ENCODE measurements at regions not wholly inside any gene's neighbourhood (a gene's known extent, or its start where the extent isn't known, plus 50 kb on each side); places are given as distances from the start of the nearest gene placed in this dataset.
"Not testable (repeated sequence)": the region's sequence is repeated elsewhere in the genome, so short reads cannot be mapped to it uniquely, and the experiment has no call there.

DNA sequence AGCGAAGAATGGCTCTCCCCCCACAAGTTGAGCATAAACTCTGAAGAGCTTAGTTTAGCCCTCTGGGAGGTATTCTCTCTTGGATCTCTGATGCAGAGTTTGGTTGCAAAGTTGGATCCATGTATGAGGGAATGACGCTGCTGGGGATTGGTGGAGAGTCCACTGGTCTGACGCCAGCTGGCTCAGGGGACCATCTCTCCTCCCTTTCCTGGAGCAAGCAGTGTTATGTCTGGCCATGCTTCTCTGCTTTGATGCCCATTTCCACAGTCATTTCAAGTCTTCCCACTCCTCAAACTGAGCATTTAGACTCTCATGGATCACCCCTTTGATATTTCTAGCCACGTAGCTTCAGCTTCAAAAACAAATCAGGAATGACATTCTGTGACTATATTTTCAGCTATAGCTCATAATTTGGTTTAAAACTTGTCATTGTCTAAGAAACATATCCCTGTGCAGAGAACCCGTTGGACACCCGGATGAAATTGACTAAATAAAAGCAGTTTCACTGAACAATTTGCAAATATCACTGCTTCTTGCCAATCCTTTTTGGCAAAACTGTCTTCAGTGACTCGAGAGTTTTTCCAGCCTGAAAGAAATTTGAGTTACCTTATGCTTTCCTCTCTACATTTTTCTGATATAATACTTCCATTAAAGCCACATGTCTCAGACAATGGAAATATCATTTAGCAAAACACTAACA, 193.4 kb upstream of the CDH11 start:
- DNase-seq (ENCODE audit: low spot score in 2 of 2) = no peak
- no peaks in the 10 kb centered on the region for H3K9me3 Mint-ChIP-seq
- no peaks in the 10 kb centered on the region for H3K27me3 Mint-ChIP-seq
- H3K4me3 Mint-ChIP-seq = no peak overlapping the region
- no peaks in the 10 kb centered on the region for H3K36me3 Mint-ChIP-seq
- no peak for ATAC-seq (ENCODE audit: low read depth)
- no peaks in the 10 kb centered on the region for H3K4me1 Mint-ChIP-seq
- H3K27ac Mint-ChIP-seq = no peak overlapping the region

DNA sequence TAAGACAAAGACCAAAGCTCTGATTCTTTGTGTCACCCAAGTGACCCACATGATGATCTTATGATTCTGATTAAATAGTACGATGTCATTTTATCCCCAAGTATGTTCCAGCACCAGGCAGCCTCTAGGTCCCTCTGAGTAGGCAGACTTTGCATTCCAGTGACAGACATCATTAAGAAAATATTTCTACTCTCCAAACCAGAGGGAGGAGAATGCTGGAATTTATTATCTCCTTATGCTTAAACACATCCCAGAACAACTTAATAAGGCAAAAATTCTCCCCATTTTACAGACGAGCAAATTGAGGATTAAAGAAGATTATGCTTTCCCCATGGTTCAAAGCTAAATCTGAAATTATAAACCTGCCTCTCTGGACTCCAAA, 192.8 kb upstream of the CDH11 start:
- DNase-seq (ENCODE audit: low spot score in 2 of 2) = no peak
- Mint-ChIP-seq H3K4me3 (no peak overlapping the region), H3K27ac (no peak overlapping the region), H3K27me3 (no peaks in the 10 kb centered on the region), H3K9me3 (no peaks in the 10 kb centered on the region), H3K4me1 (no peaks in the 10 kb centered on the region), H3K36me3 (no peaks in the 10 kb centered on the region)
- ATAC-seq (ENCODE audit: low read depth) = no peak

DNA sequence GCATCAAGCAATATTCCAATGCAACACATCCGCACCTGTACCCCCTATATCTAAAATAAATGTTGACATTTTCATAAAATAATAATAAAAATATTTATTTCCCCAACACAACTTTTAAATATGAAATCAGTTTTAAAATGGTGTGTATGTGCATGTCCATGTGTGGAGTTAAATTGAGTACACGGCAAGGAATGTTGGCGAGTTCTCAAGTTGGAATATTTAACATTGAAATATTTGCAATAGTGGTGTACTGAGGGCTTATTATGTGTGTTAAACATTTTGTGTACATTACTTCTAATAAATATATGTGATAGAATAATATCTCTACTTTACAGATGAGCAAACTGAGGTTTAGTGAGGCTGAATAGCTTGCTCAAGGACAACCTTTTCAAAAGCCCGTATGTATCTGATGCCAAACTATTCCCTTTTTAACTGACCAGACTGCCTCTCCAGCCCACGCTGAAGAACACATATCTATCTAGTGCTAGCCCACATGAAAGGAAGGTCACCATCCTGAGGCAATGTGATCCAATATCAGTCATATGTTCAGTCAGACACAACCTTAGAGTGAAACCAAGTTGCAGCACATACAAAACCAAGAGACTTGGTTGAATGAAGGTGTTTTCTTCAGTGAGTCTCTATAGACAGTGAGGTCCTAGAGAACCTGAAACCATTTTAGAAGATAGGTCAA, 192.2 kb upstream of the CDH11 start:
- H3K9me3 Mint-ChIP-seq = no peaks in the 10 kb centered on the region
- no peaks in the 10 kb centered on the region for H3K36me3 Mint-ChIP-seq
- H3K4me3 Mint-ChIP-seq = no peak overlapping the region
- no peak overlapping the region for H3K27ac Mint-ChIP-seq
- no peaks in the 10 kb centered on the region for H3K4me1 Mint-ChIP-seq
- ATAC-seq (ENCODE audit: low read depth) (no peak), DNase-seq (ENCODE audit: low spot score in 2 of 2) (no peak)
- H3K27me3 Mint-ChIP-seq = no peaks in the 10 kb centered on the region

DNA sequence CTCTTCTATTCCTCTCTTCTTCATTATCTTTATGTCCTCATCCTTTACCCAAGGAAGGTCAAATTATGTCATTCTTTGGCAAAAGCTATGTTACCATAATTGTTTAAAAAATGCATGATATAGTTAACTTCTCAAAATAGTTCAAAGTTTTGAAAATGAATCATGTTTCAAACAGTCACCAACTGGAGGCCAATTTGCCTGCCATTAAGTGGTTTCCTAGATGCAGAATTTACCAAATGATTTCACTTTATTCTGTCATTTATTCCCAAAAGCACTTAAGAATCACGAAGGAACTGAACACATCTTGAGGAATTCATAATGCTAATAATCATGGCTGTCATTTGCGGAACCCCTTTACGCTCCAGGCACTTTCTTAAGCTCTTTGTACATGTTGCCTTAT, 190.9 kb upstream of the CDH11 start:
- no peak for ATAC-seq (ENCODE audit: low read depth)
- no peak for DNase-seq (ENCODE audit: low spot score in 2 of 2)
- H3K4me1 Mint-ChIP-seq = no peaks in the 10 kb centered on the region
- H3K4me3 Mint-ChIP-seq = no peak overlapping the region
- no peaks in the 10 kb centered on the region for H3K9me3 Mint-ChIP-seq
- no peaks in the 10 kb centered on the region for H3K36me3 Mint-ChIP-seq
- H3K27me3 Mint-ChIP-seq = no peaks in the 10 kb centered on the region
- no peak overlapping the region for H3K27ac Mint-ChIP-seq

DNA sequence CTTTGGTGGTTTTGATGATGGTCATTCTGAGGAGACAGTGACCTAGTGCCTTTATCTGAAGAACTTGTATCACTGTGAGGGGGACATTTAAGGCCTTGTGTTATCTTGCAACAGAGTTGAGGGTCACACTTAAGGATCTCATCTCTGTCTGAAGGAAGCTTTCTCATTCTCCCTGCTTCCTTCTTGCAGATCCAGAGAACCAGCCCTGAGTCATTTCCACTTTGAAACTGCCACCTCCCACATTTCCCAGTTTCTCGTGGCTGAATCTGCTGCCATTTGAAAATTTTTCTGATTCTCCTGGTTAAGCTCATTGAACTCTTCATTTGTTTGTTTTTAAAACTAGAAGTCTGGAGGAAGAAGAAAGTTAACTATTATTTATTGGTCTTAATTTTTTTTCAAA, 190.2 kb upstream of the CDH11 start:
- H3K27me3 Mint-ChIP-seq = no peaks in the 10 kb centered on the region
- no peaks in the 10 kb centered on the region for H3K9me3 Mint-ChIP-seq
- no peaks in the 10 kb centered on the region for H3K36me3 Mint-ChIP-seq
- H3K4me3 Mint-ChIP-seq = no peak overlapping the region
- no peaks in the 10 kb centered on the region for H3K4me1 Mint-ChIP-seq
- ATAC-seq (ENCODE audit: low read depth) (no peak), DNase-seq (ENCODE audit: low spot score in 2 of 2) (no peak)
- no peak overlapping the region for H3K27ac Mint-ChIP-seq

DNA sequence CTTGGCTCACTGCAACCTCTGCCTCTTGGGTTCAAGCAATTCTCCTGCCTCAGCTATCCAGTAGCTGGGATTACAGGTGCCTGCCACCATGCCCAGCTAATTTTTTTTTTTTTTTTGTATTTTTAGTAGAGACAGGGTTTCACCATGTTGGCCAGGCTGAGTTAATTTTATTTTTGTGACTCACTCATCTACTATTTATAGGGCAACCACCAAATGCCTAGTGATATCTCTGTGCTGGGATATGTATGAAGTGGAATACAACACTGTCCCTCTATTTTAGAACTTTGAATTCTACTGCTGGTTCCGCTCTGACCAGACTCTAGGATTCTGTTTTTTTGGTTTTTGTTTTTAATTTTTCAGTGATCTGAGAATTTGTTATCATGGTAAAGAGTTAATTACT, 188.6 kb upstream of the CDH11 start:
- H3K4me3 Mint-ChIP-seq; H3K4me1 Mint-ChIP-seq; DNase-seq (ENCODE audit: low spot score in 2 of 2); H3K27me3 Mint-ChIP-seq; H3K9me3 Mint-ChIP-seq; H3K27ac Mint-ChIP-seq; H3K36me3 Mint-ChIP-seq; ATAC-seq (ENCODE audit: low read depth): not testable (repeated sequence)

DNA sequence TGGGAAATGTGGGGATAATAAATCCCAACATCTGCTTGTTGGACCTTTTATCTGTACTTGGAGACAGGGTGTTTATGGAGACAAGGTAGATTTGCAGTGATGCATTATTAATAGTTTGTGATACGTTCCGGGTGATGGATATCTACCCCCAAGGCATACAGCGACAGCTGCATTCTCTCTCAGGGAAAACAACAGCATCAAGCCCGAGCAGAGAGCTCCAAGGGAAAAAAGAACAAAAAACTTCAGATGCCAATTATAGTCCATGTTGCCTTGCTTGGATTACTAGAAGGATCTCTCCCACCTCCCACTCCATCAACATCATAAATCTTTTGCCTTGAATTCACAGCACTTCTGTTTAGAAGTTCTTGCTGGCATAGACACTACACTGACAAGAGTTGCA, 187.5 kb upstream of the CDH11 start:
- no peak overlapping the region for H3K27ac Mint-ChIP-seq
- H3K9me3 Mint-ChIP-seq = peaks cover 5% of the 10 kb centered on the region
- ATAC-seq (ENCODE audit: low read depth) (no peak), DNase-seq (ENCODE audit: low spot score in 2 of 2) (no peak)
- H3K36me3 Mint-ChIP-seq = no peaks in the 10 kb centered on the region
- no peaks in the 10 kb centered on the region for H3K27me3 Mint-ChIP-seq
- no peak overlapping the region for H3K4me3 Mint-ChIP-seq
- no peaks in the 10 kb centered on the region for H3K4me1 Mint-ChIP-seq

DNA sequence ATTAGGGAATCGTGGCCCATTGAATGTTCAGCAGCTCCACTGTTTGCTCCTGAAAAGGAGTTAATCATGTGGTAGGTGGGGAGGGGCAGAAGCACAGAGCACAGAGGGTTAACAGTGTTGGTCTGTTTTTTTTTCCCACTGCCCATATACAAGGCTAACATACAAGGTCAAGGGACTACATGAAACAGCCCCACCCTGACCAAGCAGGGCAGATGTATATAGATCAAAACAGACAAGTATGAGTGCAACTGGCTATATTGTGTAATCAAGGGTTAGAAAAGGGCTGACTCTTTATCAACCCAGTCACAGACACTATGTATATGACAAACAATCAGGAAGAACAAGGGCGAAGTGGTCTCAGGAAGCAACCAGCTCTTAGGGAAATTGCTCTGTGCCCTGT, 186.6 kb upstream of the CDH11 start:
- no peak for DNase-seq (ENCODE audit: low spot score in 2 of 2)

DNA sequence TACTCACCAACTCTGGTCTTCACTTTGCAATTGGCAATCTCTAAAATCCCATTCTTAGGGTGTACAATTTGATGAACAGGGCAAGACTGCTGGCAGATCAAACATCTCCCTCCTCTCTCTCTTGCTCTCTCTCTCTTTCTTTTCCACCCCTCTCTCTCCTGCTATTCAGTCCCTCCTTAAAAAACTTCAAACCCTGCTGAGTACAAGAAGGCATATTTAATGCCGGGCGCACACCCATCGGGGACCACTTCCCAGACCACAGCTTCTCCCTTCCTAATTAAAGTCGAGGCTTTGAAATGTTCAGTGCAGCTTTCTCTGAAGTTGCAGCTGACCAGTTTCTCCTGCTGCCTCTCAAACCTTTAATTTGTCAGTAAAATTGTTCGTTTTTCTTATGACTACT, 185.4 kb upstream of the CDH11 start:
- Mint-ChIP-seq H3K36me3 (no peaks in the 10 kb centered on the region), H3K27me3 (no peaks in the 10 kb centered on the region), H3K4me1 (no peaks in the 10 kb centered on the region), H3K9me3 (peaks cover 9% of the 10 kb centered on the region), H3K4me3 (no peak overlapping the region), H3K27ac (no peak overlapping the region)
- DNase-seq (ENCODE audit: low spot score in 2 of 2) (no peak), ATAC-seq (ENCODE audit: low read depth) (no peak)

More for the DNA sequence above, 186.6 kb upstream of the CDH11 start:
- Mint-ChIP-seq H3K9me3 (peaks cover 5% of the 10 kb centered on the region), H3K4me3 (no peak overlapping the region), H3K27me3 (no peaks in the 10 kb centered on the region), H3K27ac (no peak overlapping the region), H3K4me1 (no peaks in the 10 kb centered on the region), H3K36me3 (no peaks in the 10 kb centered on the region)
- ATAC-seq (ENCODE audit: low read depth) = no peak

DNA sequence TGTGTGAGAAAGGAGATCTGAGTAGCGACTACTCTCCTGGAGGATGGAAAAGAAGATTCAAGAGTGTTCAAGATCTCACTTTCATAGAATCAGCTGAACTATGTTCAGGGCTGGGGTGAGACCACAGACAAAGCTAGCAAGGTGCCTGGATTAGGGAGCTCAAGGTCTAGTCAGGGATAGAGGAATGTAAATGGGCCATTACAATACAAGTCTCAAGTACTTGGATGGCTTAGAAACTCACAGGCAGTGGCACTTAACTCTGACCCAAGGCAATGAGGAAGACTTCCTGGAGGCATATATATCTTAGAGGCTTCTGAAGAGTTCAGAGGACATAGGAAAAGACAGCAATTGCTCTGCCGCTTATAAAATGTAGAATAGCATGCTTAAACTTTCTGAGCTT, 184.9 kb upstream of the CDH11 start:
- Mint-ChIP-seq H3K9me3 (peaks cover 9% of the 10 kb centered on the region), H3K27ac (no peak overlapping the region), H3K27me3 (no peaks in the 10 kb centered on the region), H3K4me1 (no peaks in the 10 kb centered on the region), H3K36me3 (no peaks in the 10 kb centered on the region), H3K4me3 (no peak overlapping the region)
- ATAC-seq (ENCODE audit: low read depth) (no peak), DNase-seq (ENCODE audit: low spot score in 2 of 2) (no peak)

DNA sequence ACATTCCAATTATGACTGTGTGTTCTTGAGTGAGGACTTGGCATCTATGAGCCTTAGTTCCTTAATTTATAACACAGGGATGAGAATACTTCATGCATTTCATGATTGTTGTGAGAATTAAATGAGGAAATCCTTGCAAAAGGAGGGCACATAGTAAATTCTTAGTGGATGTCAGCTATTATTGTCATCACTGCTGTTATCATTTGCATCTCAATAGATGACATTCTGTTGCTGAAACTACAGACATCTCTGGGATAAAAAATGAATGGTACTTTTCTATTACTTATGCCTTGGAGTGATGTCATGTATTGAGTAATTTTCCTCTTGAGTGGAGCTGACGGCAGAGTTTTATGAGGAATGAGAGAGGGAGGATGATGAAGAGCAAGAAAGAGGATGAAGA, 184.4 kb upstream of the CDH11 start:
- no peak overlapping the region for H3K4me3 Mint-ChIP-seq
- no peak for DNase-seq (ENCODE audit: low spot score in 2 of 2)
- H3K36me3 Mint-ChIP-seq = no peaks in the 10 kb centered on the region
- H3K4me1 Mint-ChIP-seq = no peaks in the 10 kb centered on the region
- no peak overlapping the region for H3K27ac Mint-ChIP-seq
- ATAC-seq (ENCODE audit: low read depth) = no peak
- H3K27me3 Mint-ChIP-seq = no peaks in the 10 kb centered on the region
- peaks cover 9% of the 10 kb centered on the region for H3K9me3 Mint-ChIP-seq

DNA sequence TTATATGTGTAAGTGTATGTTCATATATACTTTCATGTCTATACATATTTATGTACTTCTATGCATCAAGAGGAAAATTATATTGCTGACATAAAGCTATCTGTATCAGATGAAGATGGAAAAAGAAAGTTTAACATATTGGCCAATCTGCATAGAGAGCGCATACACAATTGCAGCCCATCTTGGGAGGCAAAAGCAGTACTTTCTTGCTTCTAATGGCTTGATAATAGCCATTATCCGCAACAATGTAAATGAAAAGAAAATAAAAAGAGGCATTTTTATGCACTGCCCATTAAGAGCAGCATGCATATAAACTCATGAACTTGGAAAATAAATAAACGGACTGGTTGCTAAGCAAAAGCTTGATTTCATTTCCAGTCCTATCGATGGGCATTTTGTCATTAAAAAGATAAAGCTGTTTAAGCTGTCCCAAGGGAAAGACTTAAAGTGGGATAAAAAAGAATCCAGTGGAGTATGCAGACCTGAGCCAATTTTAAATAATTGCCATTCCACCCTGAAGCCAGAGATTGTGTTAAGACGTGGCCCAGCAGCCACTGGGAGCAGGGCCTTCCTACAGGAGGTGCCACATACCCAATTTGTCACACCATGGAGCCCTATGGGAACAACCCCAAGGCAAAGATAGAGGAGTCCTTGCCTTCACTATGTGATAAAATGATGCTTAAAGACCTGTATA, 183.6 kb upstream of the CDH11 start:
- DNase-seq (ENCODE audit: low spot score in 2 of 2) (no peak), ATAC-seq (ENCODE audit: low read depth) (no peak)
- no peak overlapping the region for H3K4me3 Mint-ChIP-seq
- no peaks in the 10 kb centered on the region for H3K4me1 Mint-ChIP-seq
- H3K27ac Mint-ChIP-seq = no peak overlapping the region
- no peaks in the 10 kb centered on the region for H3K36me3 Mint-ChIP-seq
- H3K27me3 Mint-ChIP-seq = no peaks in the 10 kb centered on the region
- peaks cover 9% of the 10 kb centered on the region for H3K9me3 Mint-ChIP-seq

DNA sequence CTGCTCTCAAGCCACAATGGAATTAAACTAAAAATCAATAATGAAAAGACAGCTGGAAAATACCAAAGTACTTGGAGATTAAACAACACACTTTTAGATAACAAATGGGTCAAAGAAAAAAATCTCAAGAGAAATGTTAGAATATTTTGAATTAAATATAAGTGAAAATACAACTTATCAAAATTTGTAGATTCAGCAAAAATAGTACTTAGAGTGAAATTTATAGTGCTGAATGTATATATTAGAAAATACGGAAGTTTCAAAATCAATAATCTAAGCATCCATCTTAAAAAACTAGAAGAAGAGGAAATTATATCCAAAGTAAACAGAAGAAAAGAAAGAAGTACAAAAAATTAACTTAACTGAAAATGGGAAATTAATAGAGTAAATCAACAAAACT, 179.2 kb upstream of the CDH11 start:
- H3K9me3 Mint-ChIP-seq = peaks cover 9% of the 10 kb centered on the region
- no peaks in the 10 kb centered on the region for H3K27me3 Mint-ChIP-seq
- DNase-seq (ENCODE audit: low spot score in 2 of 2) = no peak
- no peak for ATAC-seq (ENCODE audit: low read depth)
- no peak overlapping the region for H3K4me3 Mint-ChIP-seq
- no peak overlapping the region for H3K27ac Mint-ChIP-seq
- no peaks in the 10 kb centered on the region for H3K36me3 Mint-ChIP-seq
- no peaks in the 10 kb centered on the region for H3K4me1 Mint-ChIP-seq

DNA sequence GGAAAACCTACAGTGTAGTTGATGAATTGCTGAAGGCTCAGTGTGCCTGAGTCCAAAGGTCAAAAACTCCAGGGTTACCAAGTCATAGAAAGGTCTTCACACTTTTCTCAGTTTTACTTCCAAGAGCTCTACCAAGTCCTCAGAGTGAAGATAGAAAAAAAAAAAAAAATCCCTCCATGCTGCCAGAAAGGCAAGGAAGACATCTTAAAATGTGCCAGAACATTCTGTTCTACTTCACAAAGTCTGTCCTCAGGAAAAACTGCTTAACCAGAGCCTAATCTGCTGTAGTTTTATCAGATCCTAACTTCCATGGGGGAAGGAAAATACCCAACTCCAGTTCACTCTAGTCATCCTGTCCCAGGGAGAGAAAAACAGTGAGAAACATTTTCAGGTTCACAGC, 175.6 kb upstream of the CDH11 start:
- DNase-seq (ENCODE audit: low spot score in 2 of 2) (no peak), ATAC-seq (ENCODE audit: low read depth) (no peak)
- H3K27ac Mint-ChIP-seq = no peak overlapping the region
- H3K27me3 Mint-ChIP-seq = peaks cover 3% of the 10 kb centered on the region
- H3K4me3 Mint-ChIP-seq = no peak overlapping the region
- H3K4me1 Mint-ChIP-seq = no peaks in the 10 kb centered on the region
- no peaks in the 10 kb centered on the region for H3K36me3 Mint-ChIP-seq
- H3K9me3 Mint-ChIP-seq = peaks cover 5% of the 10 kb centered on the region

DNA sequence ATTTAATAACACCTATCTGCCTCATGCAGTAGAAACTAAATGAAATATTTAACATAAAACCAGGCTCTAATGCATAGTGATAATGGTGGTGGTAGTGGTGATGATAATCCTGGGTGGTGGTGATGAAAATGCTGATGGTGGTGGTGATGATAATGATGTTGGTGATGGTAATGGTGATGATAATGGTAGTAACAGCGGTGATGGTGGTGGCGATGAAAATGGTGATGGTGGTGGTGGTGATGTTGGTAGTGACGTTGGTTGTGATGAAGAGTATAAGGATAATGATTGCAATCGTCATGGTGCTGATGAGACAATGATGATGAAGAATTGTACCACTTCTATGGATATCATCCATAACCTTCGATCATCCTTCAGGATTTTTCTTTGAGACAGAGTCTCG, 173.7 kb upstream of the CDH11 start:
- Mint-ChIP-seq H3K27me3 (peaks cover 3% of the 10 kb centered on the region), H3K4me1 (no peaks in the 10 kb centered on the region), H3K27ac (no peak overlapping the region), H3K9me3 (peaks cover 5% of the 10 kb centered on the region), H3K36me3 (no peaks in the 10 kb centered on the region), H3K4me3 (no peak overlapping the region)
- no peak for DNase-seq (ENCODE audit: low spot score in 2 of 2)
- ATAC-seq (ENCODE audit: low read depth) = no peak
